ENCODE measurements at regions not wholly inside any gene's neighbourhood (a gene's known extent, or its start where the extent isn't known, plus 50 kb on each side); places are given as distances from the start of the nearest gene placed in this dataset.

- TF ChIP-seq CTCF (IDR thresholded peaks at IDR 0.05) (no peak), SMC3 (IDR thresholded peaks at IDR 0.05) (no peak), RCOR1 (IDR thresholded peaks at IDR 0.05; ENCODE audit: low read depth, low read length) (no peak), POLR2A (IDR thresholded peaks at IDR 0.05; ENCODE audit: low read length) (no peak), HDAC2 (IDR thresholded peaks at IDR 0.05) (no peak), ZFP36 (IDR thresholded peaks at IDR 0.05; ENCODE audit: borderline replicate concordance, partially characterized antibody) (no peak), RAD21 (conservative IDR thresholded peaks at IDR 0.05 in 1 of 2, IDR thresholded peaks at IDR 0.05 in 1 of 2) (no peak), EHMT2 (IDR thresholded peaks at IDR 0.05; ENCODE audit: low read depth) (no peak), CHD4 (IDR thresholded peaks at IDR 0.05; ENCODE audit: borderline replicate concordance) (no peak), EP300 (IDR thresholded peaks at IDR 0.05) (no peak), KDM5A (IDR thresholded peaks at IDR 0.05) (no peak)
Measured at GRCh38 chr3:187896646-187897045, 151.4 kb upstream of the BCL6 start.

Data from A549 (cell line).